ENCODE measurements at regions not wholly inside any gene's neighbourhood (a gene's known extent, or its start where the extent isn't known, plus 50 kb on each side); places are given as distances from the start of the nearest gene placed in this dataset.

DNA sequence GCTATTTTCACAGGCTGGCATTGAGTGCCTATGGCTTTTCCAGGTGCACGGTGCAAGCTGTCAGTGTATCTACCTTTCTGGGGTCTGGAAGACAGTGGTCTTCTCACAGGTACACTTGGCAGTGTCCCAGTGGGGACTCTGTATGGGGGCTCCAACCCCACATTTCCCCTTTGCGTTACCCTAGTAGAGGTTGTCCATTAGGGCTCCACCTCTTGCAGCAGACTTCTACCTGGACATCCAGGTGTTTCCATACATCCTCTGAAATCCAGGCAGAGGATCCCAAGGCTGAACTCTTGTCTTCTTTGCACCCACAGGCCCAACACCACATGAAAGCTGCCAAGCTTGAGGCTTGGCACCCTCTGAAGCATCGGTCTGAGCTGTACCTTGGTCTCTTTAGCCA is 735.7 kb upstream of the INTU start:
- no peak for TF ChIP-seq CTCF (IDR thresholded peaks at IDR 0.05; ENCODE audit: low read depth, low read length, missing input control)
- TF ChIP-seq TAF1 (conservative IDR thresholded peaks at IDR 0.05), result no peak
- TF ChIP-seq GABPA (IDR thresholded peaks at IDR 0.05 in 1 of 2, conservative IDR thresholded peaks at IDR 0.05 in 1 of 2), result no peak
- TF ChIP-seq YY1 (IDR thresholded peaks at IDR 0.05), result no peak
- TF ChIP-seq, protein P1, sequence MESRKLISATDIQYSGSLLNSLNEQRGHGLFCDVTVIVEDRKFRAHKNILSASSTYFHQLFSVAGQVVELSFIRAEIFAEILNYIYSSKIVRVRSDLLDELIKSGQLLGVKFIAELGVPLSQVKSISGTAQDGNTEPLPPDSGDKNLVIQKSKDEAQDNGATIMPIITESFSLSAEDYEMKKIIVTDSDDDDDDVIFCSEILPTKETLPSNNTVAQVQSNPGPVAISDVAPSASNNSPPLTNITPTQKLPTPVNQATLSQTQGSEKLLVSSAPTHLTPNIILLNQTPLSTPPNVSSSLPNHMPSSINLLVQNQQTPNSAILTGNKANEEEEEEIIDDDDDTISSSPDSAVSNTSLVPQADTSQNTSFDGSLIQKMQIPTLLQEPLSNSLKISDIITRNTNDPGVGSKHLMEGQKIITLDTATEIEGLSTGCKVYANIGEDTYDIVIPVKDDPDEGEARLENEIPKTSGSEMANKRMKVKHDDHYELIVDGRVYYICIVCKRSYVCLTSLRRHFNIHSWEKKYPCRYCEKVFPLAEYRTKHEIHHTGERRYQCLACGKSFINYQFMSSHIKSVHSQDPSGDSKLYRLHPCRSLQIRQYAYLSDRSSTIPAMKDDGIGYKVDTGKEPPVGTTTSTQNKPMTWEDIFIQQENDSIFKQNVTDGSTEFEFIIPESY (IDR thresholded peaks at IDR 0.05), result no peak
- no peak for TF ChIP-seq RAD21 (IDR thresholded peaks at IDR 0.05)
- TF ChIP-seq, protein P2, sequence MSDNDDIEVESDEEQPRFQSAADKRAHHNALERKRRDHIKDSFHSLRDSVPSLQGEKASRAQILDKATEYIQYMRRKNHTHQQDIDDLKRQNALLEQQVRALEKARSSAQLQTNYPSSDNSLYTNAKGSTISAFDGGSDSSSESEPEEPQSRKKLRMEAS (IDR thresholded peaks at IDR 0.05), result no peak
- TF ChIP-seq ATF3 (IDR thresholded peaks at IDR 0.05), result no peak
- TF ChIP-seq RXRA (IDR thresholded peaks at IDR 0.05), result no peak
